SK-N-SH treated with all-trans-retinoic acid at 6 μM for 48 hours (cell line): ENCODE measurements at regions not wholly inside any gene's neighbourhood (a gene's known extent, or its start where the extent isn't known, plus 50 kb on each side); places are given as distances from the start of the nearest gene placed in this dataset.

Experiments
- ATAC-seq: fragments of 200-7000 bp; cut with Tn5 transposase; 3 replicates; pipeline ENCODE4 v1.9.1; 2020; ENCODE audit warnings: mild to moderate bottlenecking, moderate library complexity
- ARNTL ChIP-seq: fragments of 450-650 bp; formaldehyde crosslinking; IDR thresholded peaks from 2 replicates; pipeline ENCODE4 v1.5.0; 2020; ENCODE audit warnings: low read depth, mild to moderate bottlenecking, moderate library complexity, borderline replicate concordance
- BACH2 ChIP-seq: fragments of 250-450 bp; sonication (Bioruptor Pico); IDR thresholded peaks from 2 replicates; pipeline ENCODE4 v1.9.0; 2021; ENCODE audit warnings: mild to moderate bottlenecking, borderline replicate concordance
- CREB5 ChIP-seq: fragments of 250-450 bp; sonication (Bioruptor Pico); IDR thresholded peaks from 2 replicates; pipeline ENCODE4 v1.5.1; 2020; ENCODE audit warnings: low read depth, mild to moderate bottlenecking, moderate library complexity
- CSDC2 ChIP-seq: fragments of 250-450 bp; sonication (Bioruptor Pico); IDR thresholded peaks from 2 replicates; pipeline ENCODE4 v1.5.0; 2020; ENCODE audit warnings: mild to moderate bottlenecking, moderate library complexity
- CSRNP3 ChIP-seq: fragments of 250-450 bp; sonication (Bioruptor Pico); IDR thresholded peaks from 2 replicates; pipeline ENCODE4 v1.5.1; 2021; ENCODE audit warnings: mild to moderate bottlenecking, moderate library complexity
- ESRRG ChIP-seq: fragments of 250-450 bp; sonication (Bioruptor Pico); IDR thresholded peaks from 2 replicates; pipeline ENCODE4 v1.6.1; 2021; ENCODE audit warnings: mild to moderate bottlenecking
- GLIS3 ChIP-seq: fragments of 250-450 bp; sonication (Bioruptor Pico); IDR thresholded peaks from 2 replicates; pipeline ENCODE4 v1.5.0; 2020; ENCODE audit warnings: mild to moderate bottlenecking, moderate library complexity
- OSR1 ChIP-seq: fragments of 250-450 bp; sonication (Bioruptor Pico); IDR thresholded peaks from 2 replicates; pipeline ENCODE4 v1.8.0; 2022; ENCODE audit warnings: moderate library complexity, mild to moderate bottlenecking, inconsistent platforms
- PATZ1 ChIP-seq: fragments of 250-450 bp; sonication (Bioruptor Pico); IDR thresholded peaks from 2 replicates; pipeline ENCODE4 v1.8.0; 2020; ENCODE audit warnings: mild to moderate bottlenecking, moderate library complexity, borderline replicate concordance
- POU6F1 ChIP-seq: fragments of 250-450 bp; sonication (Bioruptor Pico); IDR thresholded peaks from 2 replicates; pipeline ENCODE4 v1.8.0; 2021; ENCODE audit warnings: low read depth, mild to moderate bottlenecking, moderate library complexity, borderline replicate concordance
- PPARA ChIP-seq: fragments of 250-450 bp; sonication (Bioruptor Pico); IDR thresholded peaks from 2 replicates; pipeline ENCODE4 v1.5.0; 2020; ENCODE audit warnings: mild to moderate bottlenecking, borderline replicate concordance
- RARB ChIP-seq: fragments of 250-450 bp; sonication (Bioruptor Pico); IDR thresholded peaks from 2 replicates; pipeline ENCODE4 v1.8.0; 2021; ENCODE audit warnings: mild to moderate bottlenecking, moderate library complexity
- SNAI2 ChIP-seq: fragments of 250-450 bp; sonication (Bioruptor Pico); IDR thresholded peaks from 2 replicates; pipeline ENCODE4 v1.5.0; 2020; ENCODE audit warnings: mild to moderate bottlenecking, moderate library complexity
- TOX ChIP-seq: fragments of 250-450 bp; sonication (Bioruptor Pico); IDR thresholded peaks from 2 replicates; pipeline ENCODE4 v1.8.0; 2021; ENCODE audit warnings: mild to moderate bottlenecking, moderate library complexity, borderline replicate concordance
- TSHZ2 ChIP-seq: fragments of 250-450 bp; sonication (Bioruptor Pico); IDR thresholded peaks from 2 replicates; pipeline ENCODE4 v1.5.0; 2020; ENCODE audit warnings: mild to moderate bottlenecking, moderate library complexity
- ZC3H10 ChIP-seq: fragments of 250-450 bp; sonication (Bioruptor Pico); IDR thresholded peaks from 2 replicates; pipeline ENCODE4 v1.5.1; 2021; ENCODE audit warnings: mild to moderate bottlenecking, moderate library complexity
- ZFP3 ChIP-seq: fragments of 250-450 bp; sonication (Bioruptor Pico); IDR thresholded peaks from 2 replicates; pipeline ENCODE4 v1.5.0; 2020; ENCODE audit warnings: mild to moderate bottlenecking, moderate library complexity
- ZFP30 ChIP-seq: fragments of 450-650 bp; formaldehyde crosslinking; IDR thresholded peaks from 2 replicates; pipeline ENCODE4 v1.5.0; 2022; ENCODE audit warnings: mild to moderate bottlenecking, moderate library complexity
- ZNF70 ChIP-seq: fragments of 450-650 bp; formaldehyde crosslinking; IDR thresholded peaks from 2 replicates; pipeline ENCODE4 v1.5.0; 2020; ENCODE audit warnings: mild to moderate bottlenecking, moderate library complexity
- ZNF8 ChIP-seq: fragments of 450-650 bp; formaldehyde crosslinking; IDR thresholded peaks from 2 replicates; pipeline ENCODE4 v1.5.0; 2020; ENCODE audit warnings: mild to moderate bottlenecking, moderate library complexity

GRCh38 chr19:29292562-29292961, 79.6 kb upstream of the UQCRFS1 start:
- ATAC-seq, result no peak
- TF ChIP-seq ZNF8 (CRISPR knock-in tag) (no peak), TOX (CRISPR knock-in tag) (no peak), GLIS3 (CRISPR knock-in tag) (no peak), ARNTL (no peak), ZC3H10 (no peak), ESRRG (no peak), CSDC2 (CRISPR knock-in tag) (no peak), TSHZ2 (CRISPR knock-in tag) (no peak)
- TF ChIP-seq, all 23 proteins: peak for 0

GRCh38 chr19:29293292-29293691, 80.3 kb upstream of the UQCRFS1 start:
- no peak for ATAC-seq
- TF ChIP-seq ESRRG, result no peak
- TF ChIP-seq ZNF70 (CRISPR knock-in tag), result no peak
- no peak for TF ChIP-seq CSDC2 (CRISPR knock-in tag)
- no peak for TF ChIP-seq POU6F1

GRCh38 chr19:29293736-29294342, 80.9 kb upstream of the UQCRFS1 start:
- TF ChIP-seq ZC3H10 (no peak), ZFP30 (no peak), TSHZ2 (CRISPR knock-in tag) (no peak), RARB (no peak), ESRRG (no peak), TOX (CRISPR knock-in tag) (no peak), OSR1 (CRISPR knock-in tag) (no peak), CSDC2 (CRISPR knock-in tag) (no peak), ZNF8 (CRISPR knock-in tag) (no peak), PATZ1 (CRISPR knock-in tag) (no peak), ZFP3 (CRISPR knock-in tag) (no peak), CREB5 (no peak), BACH2 (CRISPR knock-in tag) (no peak), PPARA (no peak), GLIS3 (CRISPR knock-in tag) (no peak), POU6F1 (no peak), CSRNP3 (CRISPR knock-in tag) (no peak), SNAI2 (CRISPR knock-in tag) (no peak)
- TF ChIP-seq, all 23 proteins: peak for 0
- ATAC-seq, result no peak
